Neural progenitor cell (in vitro differentiated cells): ENCODE measurements at regions not wholly inside any gene's neighbourhood (a gene's known extent, or its start where the extent isn't known, plus 50 kb on each side); places are given as distances from the start of the nearest gene placed in this dataset.

ENCODE experiments used
- DNase-seq: peaks from one replicate; pipeline ENCODE4 v3.0.0-alpha.2; 2016; ENCODE audit warnings: low spot score
- H2AFZ ChIP-seq: fragments of 200-600 bp; sonication (generic); replicated peaks from 2 replicates; pipeline ENCODE4 v1.6.1; 2016; ENCODE audit warnings: antibody characterized with exemption
- H3F3A ChIP-seq: fragments of 200-600 bp; sonication (generic); 2 replicates; pipeline ENCODE4 v1.6.1; 2016; ENCODE audit warnings: antibody characterized with exemption, low read depth
- H3K27ac ChIP-seq: fragments of 200-600 bp; sonication (generic); 2 replicates; pipeline ENCODE4 v1.5.1; 2016; ENCODE audit warnings: mild to moderate bottlenecking
- H3K27me3 ChIP-seq: fragments of 200-600 bp; sonication (generic); 2 replicates; pipeline ENCODE4 v1.6.1; 2016; ENCODE audit warnings: mild to moderate bottlenecking, moderate library complexity
- H3K36me3 ChIP-seq: fragments of 200-600 bp; sonication (generic); 2 replicates; pipeline ENCODE4 v1.5.1; 2016
- H3K4me1 ChIP-seq: fragments of 200-600 bp; sonication (generic); 2 replicates; pipeline ENCODE4 v1.6.1; 2016; ENCODE audit warnings: mixed run types
- H3K4me2 ChIP-seq: fragments of 200-600 bp; sonication (generic); 2 replicates; pipeline ENCODE4 v1.6.1; 2016
- H3K4me3 ChIP-seq: fragments of 200-600 bp; sonication (generic); 2 replicates; pipeline ENCODE4 v1.5.1; 2016
- H3K79me2 ChIP-seq: fragments of 200-600 bp; sonication (generic); 2 replicates; pipeline ENCODE4 v1.6.1; 2016; ENCODE audit warnings: low read depth
- H3K9ac ChIP-seq: fragments of 200-600 bp; sonication (generic); 2 replicates; pipeline ENCODE4 v1.6.1; 2016
- H3K9me3 ChIP-seq: fragments of 200-600 bp; sonication (generic); 2 replicates; pipeline ENCODE4 v1.5.1; 2016; ENCODE audit warnings: low read depth
- H4K20me1 ChIP-seq: fragments of 200-600 bp; sonication (generic); 2 replicates; pipeline ENCODE4 v1.6.1; 2016; ENCODE audit warnings: low read depth
- H3K27ac Mint-ChIP-seq: 3 replicates; pipeline ENCODE4 v1.8.0; 2021; ENCODE audit warnings: mixed read lengths
- H3K27me3 Mint-ChIP-seq: 2 replicates; pipeline ENCODE4 v1.8.0; 2022; ENCODE audit warnings: low read depth, mild to moderate bottlenecking, inconsistent platforms, moderate library complexity, mixed read lengths; ENCODE audit not compliant: insufficient read depth
- H3K36me3 Mint-ChIP-seq: 3 replicates; pipeline ENCODE4 v1.8.0; 2021; ENCODE audit warnings: mixed read lengths
- H3K4me1 Mint-ChIP-seq: 3 replicates; pipeline ENCODE4 v1.8.0; 2021; ENCODE audit warnings: mixed read lengths
- H3K4me3 Mint-ChIP-seq: 3 replicates; pipeline ENCODE4 v1.8.0; 2021; ENCODE audit warnings: mild to moderate bottlenecking, moderate library complexity, mixed read lengths
- H3K9me3 Mint-ChIP-seq: 3 replicates; pipeline ENCODE4 v1.8.0; 2020; ENCODE audit warnings: mixed read lengths
- EZH2 ChIP-seq: fragments of 200-600 bp; sonication (generic); IDR thresholded peaks from 2 replicates; pipeline ENCODE4 v1.6.1; 2017; ENCODE audit warnings: antibody characterized with exemption, mild to moderate bottlenecking, moderate library complexity
- EZH2phosphoT487 ChIP-seq: fragments of 200-600 bp; sonication (generic); IDR thresholded peaks from 2 replicates; pipeline ENCODE4 v1.6.1; 2017; ENCODE audit warnings: antibody characterized with exemption
- TF ChIP-seq, protein P1 (sequence below): fragments of 200-600 bp; sonication (generic); IDR thresholded peaks from 2 replicates; pipeline ENCODE4 v1.5.1; 2017; ENCODE audit warnings: antibody characterized with exemption, mild to moderate bottlenecking

DNA sequence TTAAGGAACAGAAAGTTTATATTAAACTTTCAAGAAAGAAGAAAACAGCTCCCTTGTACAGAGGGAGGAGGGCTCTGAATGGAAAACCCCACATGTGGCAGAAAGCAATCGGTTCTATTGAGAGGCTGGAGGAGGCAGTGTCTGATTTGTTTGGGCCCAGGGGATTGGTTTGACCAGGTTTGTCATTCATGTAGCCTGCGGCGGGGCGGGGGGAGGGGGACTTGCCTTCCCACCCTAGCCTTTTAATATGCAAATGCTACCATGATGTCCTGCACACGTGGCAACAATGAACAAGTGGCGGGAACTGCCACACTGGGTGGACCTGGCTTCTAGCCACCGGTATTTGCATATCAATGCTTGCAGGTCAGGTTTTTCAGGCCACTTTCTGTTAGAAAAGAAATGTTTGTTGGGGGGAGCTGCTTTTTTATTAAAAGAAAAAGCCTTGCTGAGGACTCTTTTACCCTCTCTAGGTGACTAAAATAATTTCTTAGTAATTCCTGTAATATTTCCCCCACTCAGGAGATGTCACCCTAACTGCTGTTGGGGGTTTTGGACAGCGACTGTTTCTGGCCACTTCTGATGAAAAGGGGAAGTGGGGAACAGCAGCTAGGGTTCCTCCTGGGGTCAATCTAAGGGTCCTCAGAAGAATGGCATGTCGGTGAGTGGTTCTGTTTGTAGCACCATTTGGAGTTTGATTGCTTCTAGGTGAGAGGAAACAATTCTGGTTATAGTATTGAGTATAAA, 691.2 kb downstream of the TBL1XR1 start:
- H3K4me1 Mint-ChIP-seq: peaks cover 3% of the 10 kb centered on the region
- no peaks in the 10 kb centered on the region for H3K27me3 ChIP-seq
- no peak overlapping the region for H3K9ac ChIP-seq
- H3K27me3 Mint-ChIP-seq: no peaks in the 10 kb centered on the region
- H2AFZ ChIP-seq: peak overlapping the region; percentile 9
- no peaks in the 10 kb centered on the region for H3K4me1 ChIP-seq
- H4K20me1 ChIP-seq: no peaks in the 10 kb centered on the region
- no peak overlapping the region for H3K4me3 ChIP-seq
- TF ChIP-seq EZH2 (no peak), EZH2phosphoT487 (no peak)
- TF ChIP-seq, protein P1, sequence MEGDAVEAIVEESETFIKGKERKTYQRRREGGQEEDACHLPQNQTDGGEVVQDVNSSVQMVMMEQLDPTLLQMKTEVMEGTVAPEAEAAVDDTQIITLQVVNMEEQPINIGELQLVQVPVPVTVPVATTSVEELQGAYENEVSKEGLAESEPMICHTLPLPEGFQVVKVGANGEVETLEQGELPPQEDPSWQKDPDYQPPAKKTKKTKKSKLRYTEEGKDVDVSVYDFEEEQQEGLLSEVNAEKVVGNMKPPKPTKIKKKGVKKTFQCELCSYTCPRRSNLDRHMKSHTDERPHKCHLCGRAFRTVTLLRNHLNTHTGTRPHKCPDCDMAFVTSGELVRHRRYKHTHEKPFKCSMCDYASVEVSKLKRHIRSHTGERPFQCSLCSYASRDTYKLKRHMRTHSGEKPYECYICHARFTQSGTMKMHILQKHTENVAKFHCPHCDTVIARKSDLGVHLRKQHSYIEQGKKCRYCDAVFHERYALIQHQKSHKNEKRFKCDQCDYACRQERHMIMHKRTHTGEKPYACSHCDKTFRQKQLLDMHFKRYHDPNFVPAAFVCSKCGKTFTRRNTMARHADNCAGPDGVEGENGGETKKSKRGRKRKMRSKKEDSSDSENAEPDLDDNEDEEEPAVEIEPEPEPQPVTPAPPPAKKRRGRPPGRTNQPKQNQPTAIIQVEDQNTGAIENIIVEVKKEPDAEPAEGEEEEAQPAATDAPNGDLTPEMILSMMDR: no peak
- peak; percentile 42 for DNase-seq
- H3K27ac Mint-ChIP-seq: no peak overlapping the region
- H3K9me3 Mint-ChIP-seq: peaks cover 5% of the 10 kb centered on the region
- H3K36me3 ChIP-seq: no peaks in the 10 kb centered on the region
- no peak overlapping the region for H3K4me2 ChIP-seq
- no peak overlapping the region for H3K4me3 Mint-ChIP-seq
- H3K79me2 ChIP-seq: no peaks in the 10 kb centered on the region
- H3K27ac ChIP-seq: no peak overlapping the region
- no peaks in the 10 kb centered on the region for H3K9me3 ChIP-seq
- H3F3A ChIP-seq: no peaks in the 10 kb centered on the region
- no peaks in the 10 kb centered on the region for H3K36me3 Mint-ChIP-seq

DNA sequence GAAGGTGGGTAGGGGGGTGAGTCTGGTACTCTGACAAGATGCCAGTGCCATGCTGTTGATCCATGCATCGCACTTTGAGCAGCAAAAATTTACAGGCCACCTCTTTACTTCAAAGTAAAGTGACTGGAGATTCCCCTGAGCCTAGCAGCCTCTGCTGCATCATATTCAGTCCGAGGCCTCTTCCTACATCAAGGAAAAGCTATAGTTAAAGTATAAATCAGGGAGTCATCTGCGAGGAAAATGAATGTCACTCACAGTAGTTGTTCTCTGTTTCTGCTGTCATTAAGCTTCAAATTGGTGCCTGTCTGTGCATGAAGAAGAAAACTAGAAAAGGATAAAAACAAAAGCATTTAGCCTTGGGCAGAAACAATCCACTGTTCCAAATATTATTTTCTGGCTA, 706.2 kb downstream of the TBL1XR1 start:
- Mint-ChIP-seq H3K4me3 (no peak overlapping the region), H3K36me3 (no peaks in the 10 kb centered on the region), H3K4me1 (no peaks in the 10 kb centered on the region), H3K9me3 (no peaks in the 10 kb centered on the region), H3K27me3 (no peaks in the 10 kb centered on the region), H3K27ac (no peak overlapping the region)
- H3K27me3 ChIP-seq: no peaks in the 10 kb centered on the region
- no peak overlapping the region for H3K27ac ChIP-seq
- TF ChIP-seq EZH2 (no peak), EZH2phosphoT487 (no peak)
- TF ChIP-seq, protein P1: no peak
- no peak for DNase-seq
- no peaks in the 10 kb centered on the region for H3K4me1 ChIP-seq
- H3K9me3 ChIP-seq: no peaks in the 10 kb centered on the region
- H3K9ac ChIP-seq: no peak overlapping the region
- no peaks in the 10 kb centered on the region for H3K79me2 ChIP-seq
- H3K4me2 ChIP-seq: no peak overlapping the region
- H3K4me3 ChIP-seq: no peak overlapping the region
- no peaks in the 10 kb centered on the region for H3F3A ChIP-seq
- no peaks in the 10 kb centered on the region for H3K36me3 ChIP-seq
- H2AFZ ChIP-seq: no peak overlapping the region
- H4K20me1 ChIP-seq: no peaks in the 10 kb centered on the region

DNA sequence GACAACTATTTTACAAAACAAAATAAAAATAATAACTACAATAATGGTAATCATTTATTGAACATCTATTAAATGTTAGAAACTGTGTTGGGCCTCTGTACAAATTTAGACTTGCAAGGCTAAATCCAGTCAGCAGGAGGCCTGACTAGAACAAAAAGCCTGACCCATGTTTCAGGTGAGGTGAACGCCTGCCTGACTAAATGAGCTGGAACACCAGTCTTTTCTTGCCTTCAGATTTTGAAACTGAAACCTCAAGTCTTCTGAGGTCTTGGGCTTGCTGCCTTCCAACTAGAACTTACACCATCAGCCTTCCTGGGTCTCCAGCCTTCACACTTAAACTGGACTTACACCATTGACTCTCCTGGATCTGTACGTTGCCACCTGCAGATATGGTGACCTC, 706.9 kb downstream of the TBL1XR1 start:
- H3K4me1 Mint-ChIP-seq: no peaks in the 10 kb centered on the region
- no peaks in the 10 kb centered on the region for H4K20me1 ChIP-seq
- H3K27ac Mint-ChIP-seq: no peak overlapping the region
- H3K4me1 ChIP-seq: no peaks in the 10 kb centered on the region
- no peak overlapping the region for H3K4me2 ChIP-seq
- H3K9ac ChIP-seq: no peak overlapping the region
- H3K9me3 ChIP-seq: no peaks in the 10 kb centered on the region
- no peak overlapping the region for H3K4me3 Mint-ChIP-seq
- no peaks in the 10 kb centered on the region for H3K27me3 ChIP-seq
- H3K27ac ChIP-seq: no peak overlapping the region
- no peak overlapping the region for H3K4me3 ChIP-seq
- H3K9me3 Mint-ChIP-seq: no peaks in the 10 kb centered on the region
- no peaks in the 10 kb centered on the region for H3K36me3 ChIP-seq
- no peak for TF ChIP-seq EZH2
- TF ChIP-seq, protein P1: no peak
- TF ChIP-seq EZH2phosphoT487: no peak
- DNase-seq: no peak
- no peak overlapping the region for H2AFZ ChIP-seq
- H3K27me3 Mint-ChIP-seq: no peaks in the 10 kb centered on the region
- no peaks in the 10 kb centered on the region for H3F3A ChIP-seq
- no peaks in the 10 kb centered on the region for H3K79me2 ChIP-seq
- H3K36me3 Mint-ChIP-seq: no peaks in the 10 kb centered on the region
